Natural killer cell (primary cell): ENCODE measurements at regions not wholly inside any gene's neighbourhood (a gene's known extent, or its start where the extent isn't known, plus 50 kb on each side); places are given as distances from the start of the nearest gene placed in this dataset.

ENCODE experiments used
- ATAC-seq, 3 donors: fragments of 150-1000 bp in 2 of 3; fragments of 200-7000 bp in 1 of 3; cut with Tn5 transposase; 1 replicate in 1 of 3; 2 replicates in 2 of 3; pipeline ENCODE4 v1.10.0; 2021; ENCODE audit warnings: mild to moderate bottlenecking in 2 of 3, moderate library complexity in 2 of 3
- DNase-seq, 2 donors: peaks; one replicate each; pipeline versions ENCODE4 v3.0.0 to v3.0.0-alpha.2; 2013 to 2021; ENCODE audit warnings: mixed read lengths in 1 of 2
- H3K27ac ChIP-seq: one replicate; pipeline ENCODE4 v1.5.1; 2013; ENCODE audit warnings: mild to moderate bottlenecking, low read length
- H3K27me3 ChIP-seq: one replicate; pipeline ENCODE4 v1.6.1; 2013; ENCODE audit warnings: low read length; ENCODE audit not compliant: control insufficient read depth, insufficient read depth
- H3K36me3 ChIP-seq: one replicate; pipeline ENCODE4 v1.6.1; 2013; ENCODE audit warnings: low read length; ENCODE audit not compliant: control insufficient read depth, insufficient read depth
- H3K4me1 ChIP-seq: one replicate; pipeline ENCODE4 v1.6.1; 2013; ENCODE audit warnings: low read length; ENCODE audit not compliant: control insufficient read depth, insufficient read depth
- H3K4me3 ChIP-seq: one replicate; pipeline ENCODE4 v1.5.1; 2013; ENCODE audit warnings: low read length
- H3K9me3 ChIP-seq: one replicate; pipeline ENCODE4 v1.6.1; 2013; ENCODE audit warnings: low read length; ENCODE audit not compliant: control insufficient read depth, insufficient read depth
- H3K27ac Mint-ChIP-seq, 2 donors: one replicate each; pipeline ENCODE4 v1.8.0; 2022; ENCODE audit warnings: mild to moderate bottlenecking in 2 of 2, mixed read lengths in 2 of 2, moderate library complexity in 1 of 2
- H3K27me3 Mint-ChIP-seq, 2 donors: one replicate each; pipeline ENCODE4 v1.8.0; 2022; ENCODE audit warnings: low read depth in 2 of 2, mixed read lengths in 2 of 2
- H3K36me3 Mint-ChIP-seq: one replicate; pipeline ENCODE4 v1.8.0; 2022; ENCODE audit warnings: mixed read lengths
- H3K4me1 Mint-ChIP-seq, 2 donors: one replicate each; pipeline ENCODE4 v1.8.0; 2022; ENCODE audit warnings: mixed read lengths in 2 of 2
- H3K4me3 Mint-ChIP-seq: one replicate; pipeline ENCODE4 v1.8.0; 2022; ENCODE audit warnings: mild to moderate bottlenecking, moderate library complexity, mixed read lengths
- H3K9me3 Mint-ChIP-seq, 2 donors: one replicate each; pipeline ENCODE4 v1.8.0; 2022; ENCODE audit warnings: mixed read lengths in 2 of 2
- WGBS: methylation state at CpG from one replicate; pipeline ENCODE4 v1.1.7; 2013; ENCODE audit warnings: missing lambda C conversion rate; ENCODE audit not compliant: insufficient coverage; 5-methylcytosine and 5-hydroxymethylcytosine counted together
- intact Hi-C: fragments of 100-400 bp; cut with micrococcal nuclease; formaldehyde crosslinking; loops from one replicate; pipeline ENCODE4 v1.14.2; 2022
- TF ChIP-seq, protein P1 (sequence below): fragments of 200-600 bp; IDR thresholded peaks from one replicate; pipeline ENCODE4 v1.8.0; 2022; ENCODE audit warnings: antibody characterized with exemption

DNA sequence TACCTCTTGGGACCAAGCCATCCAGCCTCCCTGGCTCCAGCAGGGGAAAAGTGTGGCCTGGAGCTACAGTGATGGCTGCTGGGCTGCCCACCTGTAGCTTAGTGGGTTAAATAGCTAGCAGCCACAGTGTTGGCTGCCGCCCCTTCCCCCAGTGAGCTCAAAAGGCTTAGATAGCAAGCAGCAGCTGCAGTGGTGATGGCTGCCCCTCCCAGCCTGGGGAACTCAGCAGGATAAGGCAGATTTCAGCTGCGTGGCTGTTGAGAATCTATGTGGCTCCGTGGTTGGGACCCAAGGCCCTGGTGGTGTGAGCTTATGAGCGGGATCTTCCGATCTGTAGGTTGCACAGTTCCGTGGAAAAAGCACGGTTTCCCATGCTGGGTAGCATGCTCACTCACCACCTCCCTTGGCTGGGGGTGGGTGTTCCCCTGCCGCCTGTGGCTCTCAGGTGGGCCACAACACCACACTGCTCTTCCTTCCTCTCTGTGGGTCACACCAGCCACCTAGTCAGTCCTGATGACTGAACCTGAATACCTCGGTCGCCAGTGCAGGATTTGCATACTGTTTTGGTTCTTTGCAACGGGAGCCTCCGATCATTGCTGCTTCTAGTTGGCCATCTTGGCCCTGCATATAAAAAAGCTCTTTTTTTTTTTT, 946.5 kb upstream of the FAM98A start:
- H3K4me3 Mint-ChIP-seq = no peak overlapping the region
- 91% methylated on average over 12 of the region's 12 CpGs for WGBS
- Histone ChIP-seq H3K4me3 (no peak overlapping the region), H3K27ac (no peak overlapping the region), H3K9me3 (peaks cover 15% of the 10 kb centered on the region), H3K27me3 (no peaks in the 10 kb centered on the region), H3K36me3 (no peaks in the 10 kb centered on the region), H3K4me1 (no peaks in the 10 kb centered on the region)
- ATAC-seq (no peak), DNase-seq (no peak)
- no peak overlapping the region for H3K27ac Mint-ChIP-seq
- H3K9me3 Mint-ChIP-seq = peaks cover 11 to 27% of the 10 kb centered on the region in 2 donors
- no peaks in the 10 kb centered on the region for H3K36me3 Mint-ChIP-seq
- H3K4me1 Mint-ChIP-seq = no peaks in the 10 kb centered on the region
- TF ChIP-seq, protein P1, sequence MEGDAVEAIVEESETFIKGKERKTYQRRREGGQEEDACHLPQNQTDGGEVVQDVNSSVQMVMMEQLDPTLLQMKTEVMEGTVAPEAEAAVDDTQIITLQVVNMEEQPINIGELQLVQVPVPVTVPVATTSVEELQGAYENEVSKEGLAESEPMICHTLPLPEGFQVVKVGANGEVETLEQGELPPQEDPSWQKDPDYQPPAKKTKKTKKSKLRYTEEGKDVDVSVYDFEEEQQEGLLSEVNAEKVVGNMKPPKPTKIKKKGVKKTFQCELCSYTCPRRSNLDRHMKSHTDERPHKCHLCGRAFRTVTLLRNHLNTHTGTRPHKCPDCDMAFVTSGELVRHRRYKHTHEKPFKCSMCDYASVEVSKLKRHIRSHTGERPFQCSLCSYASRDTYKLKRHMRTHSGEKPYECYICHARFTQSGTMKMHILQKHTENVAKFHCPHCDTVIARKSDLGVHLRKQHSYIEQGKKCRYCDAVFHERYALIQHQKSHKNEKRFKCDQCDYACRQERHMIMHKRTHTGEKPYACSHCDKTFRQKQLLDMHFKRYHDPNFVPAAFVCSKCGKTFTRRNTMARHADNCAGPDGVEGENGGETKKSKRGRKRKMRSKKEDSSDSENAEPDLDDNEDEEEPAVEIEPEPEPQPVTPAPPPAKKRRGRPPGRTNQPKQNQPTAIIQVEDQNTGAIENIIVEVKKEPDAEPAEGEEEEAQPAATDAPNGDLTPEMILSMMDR = no peak
- intact Hi-C loops = no loop called here
- no peaks in the 10 kb centered on the region for H3K27me3 Mint-ChIP-seq

DNA sequence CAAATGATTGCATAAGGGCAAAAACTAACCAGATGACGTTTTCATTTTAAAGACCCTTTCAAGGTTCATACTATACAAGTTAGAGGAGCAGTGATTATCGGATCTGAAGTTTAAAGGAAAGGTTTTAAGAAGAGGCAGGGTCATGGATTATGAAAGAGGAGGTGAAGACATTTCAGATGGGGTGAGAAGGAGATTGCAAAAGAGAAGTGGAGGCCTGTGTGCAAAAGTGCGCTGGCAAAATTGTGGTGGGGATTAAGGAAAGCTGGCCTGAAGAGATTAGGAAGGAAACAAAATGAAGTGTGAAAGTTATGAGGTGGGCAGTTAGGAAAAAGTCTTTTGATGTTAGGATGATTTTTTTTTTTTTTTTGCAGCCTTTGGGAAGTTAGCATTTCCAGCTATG, 935.7 kb upstream of the FAM98A start:
- 54% methylated on average over 2 of the region's 3 CpGs for WGBS
- Mint-ChIP-seq H3K36me3 (no peaks in the 10 kb centered on the region), H3K4me1 (no peaks in the 10 kb centered on the region), H3K9me3 (peaks cover 13 to 20% of the 10 kb centered on the region in 2 donors), H3K27me3 (no peaks in the 10 kb centered on the region), H3K4me3 (no peak overlapping the region), H3K27ac (no peak overlapping the region)
- H3K36me3 ChIP-seq = no peaks in the 10 kb centered on the region
- DNase-seq = no peak
- TF ChIP-seq, protein P1 = no peak
- H3K27me3 ChIP-seq = no peaks in the 10 kb centered on the region
- ATAC-seq = no peak
- no peak overlapping the region for H3K27ac ChIP-seq
- peaks cover 5% of the 10 kb centered on the region for H3K9me3 ChIP-seq
- H3K4me1 ChIP-seq = no peaks in the 10 kb centered on the region
- no peak overlapping the region for H3K4me3 ChIP-seq
- intact Hi-C loops = no loop called here

DNA sequence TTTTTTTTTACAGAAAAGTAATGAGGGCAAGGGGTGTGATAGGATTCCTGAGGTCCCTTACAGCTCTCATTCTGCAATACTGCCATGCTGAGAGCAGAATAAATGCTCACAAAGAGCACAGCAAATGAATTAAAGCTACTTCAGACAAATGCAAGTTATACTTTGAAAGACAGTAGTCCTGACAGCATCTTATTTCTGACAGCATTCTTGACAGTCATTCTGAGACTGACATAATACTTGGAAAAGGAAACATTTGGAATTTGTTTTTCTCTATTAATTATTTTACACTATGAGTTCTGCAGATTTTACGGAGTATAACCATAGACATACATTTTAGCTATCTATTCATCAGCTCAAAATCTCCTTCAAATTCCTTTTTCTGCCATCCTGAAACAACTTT, 935.2 kb upstream of the FAM98A start:
- Mint-ChIP-seq H3K4me1 (no peaks in the 10 kb centered on the region), H3K36me3 (no peaks in the 10 kb centered on the region), H3K4me3 (no peak overlapping the region), H3K27ac (no peak overlapping the region), H3K27me3 (no peaks in the 10 kb centered on the region), H3K9me3 (peaks cover 12 to 19% of the 10 kb centered on the region in 2 donors)
- TF ChIP-seq, protein P1 = no peak
- ATAC-seq = no peak
- no peak overlapping the region for H3K27ac ChIP-seq
- H3K9me3 ChIP-seq = peaks cover 5% of the 10 kb centered on the region
- intact Hi-C loops = no loop called here
- no peak for DNase-seq
- no peaks in the 10 kb centered on the region for H3K4me1 ChIP-seq
- 100% methylated on average over 1 of the region's 1 CpG for WGBS
- no peak overlapping the region for H3K4me3 ChIP-seq
- H3K27me3 ChIP-seq = no peaks in the 10 kb centered on the region
- H3K36me3 ChIP-seq = no peaks in the 10 kb centered on the region

DNA sequence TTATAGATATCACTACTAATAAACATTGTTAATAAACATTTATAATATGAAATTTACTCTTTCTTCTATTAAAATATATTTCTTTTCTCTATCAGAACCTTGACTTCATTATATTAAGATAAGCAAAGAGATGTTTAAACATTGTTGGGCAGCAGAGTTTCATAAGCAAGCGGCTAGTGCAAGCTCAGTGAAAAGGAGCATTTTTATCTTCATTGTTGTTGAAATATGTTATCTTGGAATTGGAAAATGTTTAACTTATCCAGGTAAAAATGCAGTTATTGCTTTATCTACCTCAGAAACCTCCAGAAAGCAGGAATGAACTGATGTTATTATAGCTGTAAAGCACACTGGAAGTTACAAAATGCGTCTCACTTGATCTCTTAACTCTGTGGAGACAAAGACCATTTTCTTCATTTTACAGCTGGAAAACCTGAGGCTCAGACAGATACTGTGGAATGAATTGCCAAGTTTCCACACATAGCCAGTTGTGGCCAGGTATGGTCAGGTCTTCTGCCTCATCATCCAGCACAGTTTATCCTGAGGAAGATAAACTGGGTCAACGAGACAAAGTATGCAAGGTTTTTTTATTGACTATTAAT, 934.6 kb upstream of the FAM98A start:
- Histone ChIP-seq H3K4me3 (no peak overlapping the region), H3K27ac (no peak overlapping the region), H3K4me1 (no peaks in the 10 kb centered on the region), H3K36me3 (no peaks in the 10 kb centered on the region), H3K27me3 (no peaks in the 10 kb centered on the region), H3K9me3 (peaks cover 5% of the 10 kb centered on the region)
- TF ChIP-seq, protein P1 = no peak
- no peak for DNase-seq
- no peak for ATAC-seq
- WGBS = 91% methylated on average over 3 of the region's 3 CpGs
- no peak overlapping the region for H3K27ac Mint-ChIP-seq
- no peaks in the 10 kb centered on the region for H3K4me1 Mint-ChIP-seq
- no peak overlapping the region for H3K4me3 Mint-ChIP-seq
- H3K9me3 Mint-ChIP-seq = peaks cover 12 to 18% of the 10 kb centered on the region in 2 donors
- H3K27me3 Mint-ChIP-seq = no peaks in the 10 kb centered on the region
- no peaks in the 10 kb centered on the region for H3K36me3 Mint-ChIP-seq
- intact Hi-C loops = no loop called here
